NCI-H510A (cell line): ENCODE measurements at regions not wholly inside any gene's neighbourhood (a gene's known extent, or its start where the extent isn't known, plus 50 kb on each side); places are given as distances from the start of the nearest gene placed in this dataset.

Experiments used
- DNase-seq: peaks from one replicate; lab custom pipeline; 2025; lab: John Stamatoyannopoulos, UW

DNA sequence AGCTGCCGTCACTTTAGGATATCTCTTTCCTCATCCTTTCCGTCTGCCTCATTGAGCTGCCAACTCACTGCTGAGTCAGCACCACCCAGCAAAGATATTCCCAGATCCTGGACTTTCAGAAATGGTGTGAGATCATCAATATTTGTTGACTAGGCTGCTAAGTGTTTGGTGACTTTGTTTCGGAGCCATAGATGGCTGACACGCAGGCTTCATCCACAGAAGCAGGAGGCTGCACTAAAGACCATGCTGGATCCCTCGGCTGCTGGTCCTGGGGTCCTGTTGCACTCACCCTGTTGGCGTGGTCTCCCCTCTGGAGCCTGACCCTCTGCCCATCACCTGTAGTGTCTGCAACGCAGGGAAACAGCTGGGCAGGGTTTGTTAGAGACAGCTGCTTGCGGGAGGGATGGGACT lies 96.5 kb downstream of the ERMARD start:
- DNase-seq = no peak

DNA sequence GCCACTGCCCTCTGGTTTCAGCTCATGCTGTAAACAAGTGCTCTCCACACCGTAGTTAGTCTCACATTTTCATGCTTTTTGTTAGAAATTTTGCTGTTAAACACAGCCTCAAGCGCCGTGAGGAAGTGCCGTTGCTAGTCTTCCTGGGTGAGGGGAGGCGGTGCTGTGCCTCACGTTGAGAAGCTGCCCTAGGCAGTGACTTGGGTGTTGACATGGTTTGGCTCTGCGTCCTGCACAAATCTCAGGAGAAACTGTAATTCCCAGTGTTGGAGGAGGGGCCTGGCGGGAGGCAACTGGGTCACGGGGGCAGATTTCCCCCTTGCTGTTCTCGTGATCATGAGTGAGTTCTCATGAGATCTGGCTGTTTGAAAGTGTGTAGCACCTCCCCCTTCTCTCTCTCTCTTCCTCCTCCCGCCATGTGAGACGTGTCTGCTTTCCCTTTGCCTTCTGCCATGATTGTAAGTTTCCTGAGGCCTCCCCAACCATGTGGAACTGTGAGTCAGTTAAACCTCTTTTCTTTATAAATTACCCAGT lies 95.8 kb downstream of the ERMARD start:
- no peak for DNase-seq

DNA sequence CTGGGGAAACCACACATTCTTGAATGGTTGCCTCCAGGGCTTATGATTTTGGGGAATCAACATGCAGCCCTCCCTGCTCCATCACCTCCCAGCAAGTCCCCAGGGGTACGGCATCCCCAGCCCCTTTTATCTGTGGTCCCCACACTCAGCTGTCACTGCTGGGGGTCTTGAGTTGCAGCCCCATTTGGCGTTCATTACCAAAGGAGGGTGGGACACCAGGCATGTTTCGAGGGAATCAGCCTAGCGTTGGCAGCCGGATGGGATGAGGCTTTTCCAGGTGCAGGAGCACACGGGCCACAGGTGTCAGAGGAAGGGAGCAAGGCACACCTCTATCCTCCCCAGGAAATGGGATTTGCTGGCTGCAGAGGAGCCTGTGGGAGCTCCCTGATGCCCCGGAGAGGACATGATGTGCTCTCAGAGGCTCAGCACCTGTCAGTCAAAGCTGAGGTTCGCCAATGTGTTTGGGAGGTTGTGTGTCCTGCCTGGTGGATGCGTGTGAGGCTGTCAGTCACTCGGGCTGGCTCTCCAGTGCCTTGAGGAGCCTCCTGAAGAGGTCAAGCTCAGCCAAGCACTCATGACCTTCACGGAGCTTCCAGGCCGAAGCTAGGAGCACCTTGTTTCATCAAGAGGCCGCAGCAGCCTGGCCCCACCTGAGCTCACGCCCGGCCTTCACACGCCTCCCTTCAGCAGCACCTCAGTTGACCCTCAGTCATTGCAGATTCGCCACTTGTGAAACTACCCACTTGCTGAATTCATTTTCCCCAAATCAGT lies 95.0 kb downstream of the ERMARD start:
- no peak for DNase-seq

DNA sequence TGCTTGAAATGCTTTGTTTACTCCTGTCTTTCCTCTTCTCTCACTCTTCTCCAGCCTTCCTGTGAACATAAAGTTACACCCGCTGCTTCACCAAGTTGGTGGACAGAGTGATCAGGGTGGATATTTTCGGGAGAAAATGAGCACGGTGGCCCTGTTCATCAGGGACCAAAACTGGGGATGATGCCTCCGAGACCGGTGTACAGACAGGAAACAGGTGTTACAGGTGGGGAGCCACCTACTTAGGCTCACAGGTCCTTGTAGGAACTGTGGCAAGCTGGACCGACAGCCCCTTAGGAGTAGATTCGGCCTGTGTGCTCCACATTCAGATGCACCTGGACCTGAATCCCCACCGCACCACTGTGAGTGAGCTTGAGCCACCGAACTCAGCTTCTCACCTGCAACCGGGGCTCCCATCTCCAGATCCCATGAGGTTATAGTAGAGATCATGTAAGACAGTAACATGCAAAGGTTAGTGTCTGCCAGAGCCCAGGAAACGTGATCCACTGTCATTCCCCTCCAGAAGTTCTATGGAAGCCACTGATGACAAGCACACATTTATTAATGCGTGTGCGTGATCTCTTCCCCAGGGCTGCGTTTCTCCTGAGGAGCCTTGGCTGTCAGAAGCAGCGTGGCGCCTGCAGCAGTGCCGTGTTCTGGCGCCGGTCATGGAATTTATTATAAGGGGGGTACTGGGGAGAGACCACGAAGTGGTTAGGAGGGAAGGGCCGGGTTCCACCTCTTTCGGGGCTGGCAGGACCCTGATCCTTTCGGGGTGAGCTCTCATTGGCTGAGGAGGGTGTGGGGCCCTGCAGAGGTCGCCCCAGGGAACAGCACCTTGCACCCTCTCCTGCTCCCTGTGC lies 94.2 kb downstream of the ERMARD start:
- DNase-seq = no peak

DNA sequence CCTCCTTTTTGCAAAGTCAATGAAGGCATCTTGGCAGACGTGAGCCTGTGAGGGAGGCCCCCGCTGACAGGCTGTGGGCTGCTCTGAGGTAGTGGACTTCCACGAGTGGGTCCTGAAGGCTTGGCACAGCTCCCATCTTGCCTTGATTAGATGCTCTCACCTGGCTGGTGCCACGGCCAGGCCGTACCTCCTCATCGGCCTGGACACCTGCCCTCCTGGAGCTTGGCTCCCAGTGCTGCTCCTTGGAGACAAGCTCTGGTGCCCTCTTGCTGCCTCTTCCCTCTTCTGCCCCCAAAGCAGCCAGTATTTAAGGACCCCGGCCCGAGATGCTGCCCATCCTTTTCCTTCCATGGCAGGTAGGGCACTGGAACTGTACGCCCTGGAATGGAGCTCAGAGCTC lies 93.5 kb downstream of the ERMARD start:
- DNase-seq = no peak

DNA sequence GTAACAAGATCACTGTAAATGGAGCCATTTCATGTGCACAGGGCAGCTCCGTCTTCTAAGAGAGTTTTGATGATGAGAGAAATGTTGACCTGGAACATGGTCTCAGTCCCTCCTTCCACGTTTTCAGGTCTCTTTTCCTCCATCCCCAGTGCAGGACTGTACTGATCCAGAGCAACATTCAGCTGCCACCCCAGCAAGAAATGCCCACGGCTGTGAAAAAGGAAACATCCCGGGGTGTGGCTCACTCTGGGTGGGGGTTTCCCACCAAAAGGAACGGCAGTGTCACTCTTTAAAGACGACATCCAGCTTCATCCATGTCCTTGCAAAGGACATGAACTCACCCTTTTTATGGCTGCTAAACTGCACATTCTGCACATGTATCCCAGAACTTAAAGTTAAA lies 92.6 kb downstream of the ERMARD start:
- DNase-seq = no peak

DNA sequence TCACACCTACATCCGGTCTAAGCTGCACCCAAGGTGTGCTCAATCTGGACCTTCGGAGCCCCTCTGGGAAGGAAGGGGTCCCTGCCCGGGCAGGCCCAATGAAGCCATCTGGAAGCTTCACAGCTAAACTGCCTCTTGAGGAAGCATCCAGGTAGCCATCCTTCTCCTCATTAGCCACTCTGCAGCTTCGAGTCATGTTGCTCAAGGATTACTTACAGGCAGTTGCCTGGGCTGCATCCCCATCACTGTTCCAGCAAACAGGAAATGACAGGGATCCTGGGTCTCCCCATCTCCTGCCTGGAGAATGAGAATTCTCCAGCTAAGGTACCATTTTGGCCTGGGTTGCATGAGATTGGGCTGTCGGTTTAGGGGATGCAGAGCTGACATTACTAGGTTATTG lies 91.7 kb downstream of the ERMARD start:
- DNase-seq = no peak

DNA sequence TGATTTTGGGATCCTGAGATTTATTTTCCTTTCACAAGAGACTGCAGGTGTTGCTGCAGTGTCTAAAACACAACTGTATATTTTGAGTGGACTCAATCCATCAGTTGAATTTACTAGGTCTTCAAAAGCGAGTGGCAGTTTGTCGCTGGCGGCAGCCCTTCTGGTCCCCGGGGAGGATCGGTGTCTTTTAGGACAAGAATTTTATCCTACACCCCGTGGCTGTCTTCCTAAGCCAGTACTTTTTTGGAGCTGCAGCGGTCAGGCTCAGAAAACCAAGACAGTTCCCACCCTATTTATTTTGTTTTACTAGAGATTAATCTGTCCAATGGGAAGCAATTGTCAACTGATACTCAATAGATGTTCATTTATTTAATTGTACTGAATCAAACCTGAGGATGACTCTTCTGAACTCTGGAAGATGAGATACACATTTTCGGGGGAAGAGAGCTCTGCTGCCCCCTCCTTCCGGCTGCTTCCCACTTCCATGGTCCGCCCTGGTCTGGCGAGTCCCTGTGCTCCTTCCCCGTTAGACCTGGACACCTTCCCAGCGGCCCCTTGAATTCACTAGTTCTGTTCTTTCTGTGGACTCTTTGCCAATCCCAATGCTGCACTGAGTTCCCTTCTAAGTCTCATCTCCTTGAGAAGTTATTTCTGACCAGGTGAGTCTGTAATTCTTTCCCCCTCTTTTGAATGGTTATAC lies 90.6 kb downstream of the ERMARD start:
- DNase-seq = no peak

DNA sequence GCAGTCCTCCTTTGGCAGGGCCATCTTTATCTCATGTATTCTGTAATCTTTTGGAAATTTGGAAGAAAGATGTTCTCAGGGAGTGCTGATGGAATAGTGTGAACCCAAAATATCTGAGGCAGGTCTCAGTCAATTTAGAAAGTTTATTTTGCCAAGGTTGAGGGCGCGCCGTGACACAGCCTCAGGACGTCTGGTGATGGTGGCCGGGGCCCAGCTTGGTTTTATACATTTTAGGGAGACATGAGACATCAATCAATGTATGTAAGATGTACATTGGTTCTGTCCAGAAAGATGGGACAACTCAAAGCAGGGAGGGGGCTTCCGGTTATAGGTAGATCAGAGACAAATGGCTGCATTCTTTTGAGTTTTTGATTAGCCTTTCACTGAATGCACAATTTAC lies 89.8 kb downstream of the ERMARD start:
- no peak for DNase-seq

DNA sequence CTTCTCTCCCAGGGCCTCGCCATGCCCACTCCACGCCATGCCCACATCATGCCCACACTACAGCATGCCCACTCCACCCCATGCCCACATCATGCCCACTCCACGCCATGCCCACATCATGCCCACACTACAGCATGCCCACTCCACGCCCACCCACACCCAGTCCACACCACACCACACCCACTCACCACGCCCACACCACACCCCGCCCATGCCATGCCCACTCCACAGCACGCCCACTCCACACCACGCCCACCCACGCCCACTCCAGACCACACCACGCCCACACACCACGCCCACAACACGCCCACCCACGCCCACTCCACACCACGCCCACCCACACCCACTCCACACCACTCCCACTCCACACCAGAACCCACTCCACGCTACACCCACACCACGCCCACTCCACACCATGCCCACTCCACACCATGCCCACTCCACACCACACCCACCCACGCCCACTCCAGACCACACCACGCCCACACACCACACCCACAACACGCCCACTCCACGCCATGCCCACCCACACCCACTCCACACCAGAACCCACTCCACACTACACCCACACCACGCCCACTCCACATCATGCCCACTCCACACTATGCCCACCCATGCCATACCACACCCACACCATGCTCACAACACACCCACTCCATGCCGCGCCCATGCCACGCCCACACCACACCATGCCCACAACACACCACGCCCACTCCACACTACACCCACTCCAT lies 88.6 kb downstream of the ERMARD start:
- DNase-seq = no peak

DNA sequence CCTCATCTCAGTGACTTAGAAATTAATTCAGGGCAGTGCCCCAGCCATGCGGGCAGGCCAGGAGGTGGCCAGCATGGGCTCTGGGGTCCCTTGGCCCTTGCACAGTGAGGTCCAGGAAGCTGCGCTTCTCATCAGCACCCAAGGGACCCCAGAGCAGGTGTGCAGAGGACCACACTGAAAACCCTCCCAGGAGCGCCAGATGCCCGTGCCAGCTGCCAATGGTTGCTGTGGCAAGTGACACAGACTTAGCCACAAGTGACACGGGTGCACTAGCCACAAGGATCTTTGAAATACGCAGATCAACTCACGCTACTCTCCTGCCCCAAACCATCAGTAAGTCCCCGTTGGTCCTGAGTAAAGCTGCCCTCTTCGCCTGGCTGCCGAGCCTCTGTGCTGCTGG lies 88.1 kb downstream of the ERMARD start:
- no peak for DNase-seq

DNA sequence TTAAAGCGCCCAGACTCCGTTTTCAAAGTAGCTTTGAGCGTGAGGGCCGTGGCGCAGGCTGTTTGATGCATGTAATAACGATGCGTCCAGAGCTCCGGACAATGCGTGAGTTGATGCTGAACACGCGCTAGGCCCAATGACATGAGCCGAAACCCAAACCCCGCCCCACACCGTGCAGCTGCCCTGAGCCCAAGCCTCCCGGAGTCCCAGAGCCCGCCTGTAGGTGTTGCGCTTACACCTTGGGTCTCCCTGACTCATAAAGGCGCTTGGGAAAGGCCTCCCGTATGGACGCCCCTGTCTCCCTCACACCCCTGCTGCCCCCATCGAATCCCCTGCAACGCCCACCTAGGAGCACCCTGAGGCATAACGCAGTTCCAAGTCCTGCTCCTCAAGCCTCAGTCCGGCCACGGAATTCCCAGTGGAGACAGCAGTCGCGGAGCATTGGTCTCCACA lies 87.6 kb downstream of the ERMARD start:
- DNase-seq = no peak

DNA sequence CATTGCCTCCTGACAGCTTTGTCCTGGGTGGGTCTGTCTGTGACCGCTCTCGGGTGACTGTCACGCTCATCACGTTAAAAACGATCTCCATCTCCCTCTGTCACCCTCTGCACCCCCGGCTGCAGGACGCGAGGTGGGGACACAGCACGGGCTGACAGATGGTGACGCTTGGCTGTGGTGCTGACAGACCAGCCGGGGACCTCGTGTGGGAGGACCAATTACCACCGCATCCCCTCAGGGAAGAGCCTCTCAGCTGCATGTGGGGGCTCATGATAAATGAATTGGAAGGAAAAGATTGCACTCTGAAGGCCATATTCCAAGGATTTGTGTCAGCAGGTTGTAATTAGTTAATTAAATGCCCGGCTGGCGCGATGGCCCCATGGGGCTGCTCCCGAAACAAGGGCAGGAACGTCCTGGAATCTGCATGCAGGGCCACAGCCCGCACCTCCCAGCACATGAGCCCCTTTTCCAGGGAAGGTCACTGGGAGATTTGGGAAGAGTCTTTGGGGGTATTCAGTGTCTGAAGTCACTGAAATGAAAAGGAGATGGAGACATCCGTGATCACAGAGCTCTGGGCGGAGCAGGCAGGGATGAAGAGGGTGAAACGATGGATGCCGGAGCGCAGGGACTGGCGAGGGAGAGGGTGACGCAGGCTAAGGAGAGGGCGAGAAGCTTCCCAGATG lies 87.1 kb downstream of the ERMARD start:
- no peak for DNase-seq

DNA sequence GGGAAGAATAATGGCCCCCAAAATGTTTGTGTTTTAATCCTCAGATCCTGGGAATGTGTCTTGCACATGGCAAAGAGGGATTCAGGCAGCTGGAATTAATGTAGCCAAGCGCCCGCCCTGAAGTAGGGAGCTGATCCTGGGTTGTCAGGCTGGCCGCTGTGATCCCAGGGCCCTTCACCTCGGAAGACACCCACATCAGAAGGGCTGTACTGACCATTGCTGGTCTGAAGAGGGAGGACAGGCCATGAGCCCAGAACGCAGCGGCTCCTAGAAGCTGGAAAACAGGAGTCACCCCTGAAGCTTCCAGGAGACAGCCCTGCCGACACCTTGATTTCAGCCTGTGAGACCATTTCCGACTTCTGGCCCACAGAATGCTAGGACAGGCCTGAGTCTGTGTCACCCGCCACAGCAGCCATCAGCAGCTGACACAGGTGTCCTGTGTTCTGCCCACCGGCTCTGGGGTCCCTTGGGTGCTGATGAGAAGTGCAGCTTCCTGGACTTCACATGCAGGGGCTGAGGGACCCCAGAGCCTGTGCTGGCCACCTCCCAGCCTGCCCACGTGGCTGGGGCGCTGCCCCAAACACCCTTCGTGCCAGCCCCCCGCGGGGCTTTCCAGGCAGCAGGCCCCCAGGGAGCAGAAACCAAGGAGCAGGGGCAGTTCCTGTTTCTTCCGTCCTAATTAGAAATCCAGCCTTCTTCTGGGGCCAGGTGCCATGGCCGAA lies 86.3 kb downstream of the ERMARD start:
- no peak for DNase-seq

DNA sequence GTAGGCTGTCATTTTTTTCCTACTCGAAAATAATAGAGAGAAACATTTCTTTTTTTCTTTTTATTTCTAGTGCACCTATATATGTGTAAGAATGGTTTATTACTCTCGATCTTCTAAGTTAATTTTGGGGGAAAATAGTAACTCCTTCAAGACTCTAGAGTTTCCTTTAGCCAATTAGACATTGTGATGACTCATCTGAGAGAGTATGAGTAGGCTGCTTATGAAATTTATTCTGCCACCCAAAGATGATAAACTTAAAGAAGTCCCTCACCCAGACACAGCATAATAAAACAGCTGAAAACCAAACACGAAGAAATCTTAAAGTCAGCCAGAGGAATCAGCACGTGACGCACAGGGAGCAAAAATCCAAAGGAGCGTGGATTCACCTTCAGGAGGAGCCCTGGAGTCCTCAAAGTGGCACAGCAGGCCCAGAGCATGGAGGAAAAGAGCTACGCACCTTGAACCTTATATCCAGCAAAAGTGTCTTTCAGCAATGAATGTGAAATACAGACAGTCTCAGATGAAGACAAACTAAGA lies 81.9 kb downstream of the ERMARD start:
- DNase-seq = no peak

DNA sequence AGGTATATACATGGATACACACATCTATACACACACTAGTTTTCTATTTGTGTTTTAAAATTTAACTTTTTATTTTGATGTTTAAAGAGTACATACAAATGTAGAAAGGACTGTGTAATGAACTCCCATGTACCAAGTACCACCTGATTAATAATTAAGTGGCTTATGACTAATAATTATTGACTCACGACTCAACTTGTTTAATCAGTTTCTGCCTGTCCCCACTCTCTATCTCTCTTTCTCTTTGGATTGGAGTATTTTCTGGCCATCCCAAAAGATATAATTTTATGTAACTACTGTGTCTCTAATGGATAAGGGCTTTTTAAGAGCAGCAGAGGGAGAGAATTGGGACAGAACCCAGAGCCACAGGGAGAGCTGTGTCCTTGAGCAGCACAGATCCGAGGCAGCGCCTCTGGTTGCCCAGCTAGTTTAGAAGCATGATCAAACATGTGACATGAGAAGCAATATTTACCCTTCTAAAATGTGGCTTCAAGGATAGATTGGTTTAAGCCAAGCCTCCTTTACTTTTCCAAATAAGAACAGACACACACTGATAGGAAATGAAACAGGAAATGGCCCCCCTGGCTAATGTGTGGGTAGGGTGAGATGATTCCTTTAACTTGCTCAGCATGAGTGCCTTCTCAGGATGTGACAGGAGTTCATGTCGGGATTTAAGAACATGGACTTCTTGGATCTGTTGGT lies 81.0 kb downstream of the ERMARD start:
- DNase-seq = no peak

DNA sequence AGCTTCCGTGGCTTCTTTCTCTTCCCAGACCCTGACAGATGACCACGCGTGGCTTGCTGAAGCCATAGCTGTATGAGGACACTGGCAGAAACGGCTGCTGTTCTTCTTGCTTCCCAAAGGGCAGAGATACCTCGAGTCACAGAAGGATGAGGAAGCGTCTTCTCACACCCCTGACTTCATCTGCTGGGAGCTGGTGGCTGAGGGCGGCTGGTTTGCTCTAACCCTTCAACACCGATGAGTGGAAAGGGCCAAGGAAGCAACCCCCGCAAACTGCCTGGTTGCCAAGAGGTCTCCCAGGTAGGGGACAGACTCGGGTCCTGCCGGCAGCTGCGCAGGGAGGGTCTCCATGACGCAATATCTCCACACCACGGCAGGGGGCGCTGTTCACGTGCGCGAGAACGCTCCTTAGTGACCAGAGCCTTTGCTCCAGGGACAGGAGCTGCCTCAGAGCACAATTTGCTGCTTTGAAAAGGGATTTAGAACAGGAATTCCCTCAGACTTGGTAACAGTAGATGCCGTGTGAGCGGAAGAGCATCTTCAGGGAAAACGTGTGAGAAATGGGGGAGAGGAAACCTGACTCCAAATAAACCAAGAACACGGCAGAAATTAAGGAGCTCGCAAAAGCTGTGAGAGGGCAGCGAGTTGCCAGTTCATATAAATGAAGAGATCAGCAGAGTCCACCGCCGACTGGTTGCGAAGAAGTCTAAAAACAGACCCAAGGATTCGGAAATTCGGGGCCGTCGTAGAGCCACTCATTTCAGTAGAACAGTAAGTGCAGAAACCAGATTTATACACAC lies 80.2 kb downstream of the ERMARD start:
- no peak for DNase-seq
